Neural progenitor cell (in vitro differentiated cells): ENCODE measurements at regions not wholly inside any gene's neighbourhood (a gene's known extent, or its start where the extent isn't known, plus 50 kb on each side); places are given as distances from the start of the nearest gene placed in this dataset.

Source experiments
- EZH2 ChIP-seq: fragments of 200-600 bp; sonication (generic); IDR thresholded peaks from 2 replicates; pipeline ENCODE4 v1.6.1; 2017; ENCODE audit warnings: antibody characterized with exemption, mild to moderate bottlenecking, moderate library complexity
- TF ChIP-seq, protein P1 (sequence below): fragments of 200-600 bp; sonication (generic); IDR thresholded peaks from 2 replicates; pipeline ENCODE4 v1.5.1; 2017; ENCODE audit warnings: antibody characterized with exemption, mild to moderate bottlenecking

DNA sequence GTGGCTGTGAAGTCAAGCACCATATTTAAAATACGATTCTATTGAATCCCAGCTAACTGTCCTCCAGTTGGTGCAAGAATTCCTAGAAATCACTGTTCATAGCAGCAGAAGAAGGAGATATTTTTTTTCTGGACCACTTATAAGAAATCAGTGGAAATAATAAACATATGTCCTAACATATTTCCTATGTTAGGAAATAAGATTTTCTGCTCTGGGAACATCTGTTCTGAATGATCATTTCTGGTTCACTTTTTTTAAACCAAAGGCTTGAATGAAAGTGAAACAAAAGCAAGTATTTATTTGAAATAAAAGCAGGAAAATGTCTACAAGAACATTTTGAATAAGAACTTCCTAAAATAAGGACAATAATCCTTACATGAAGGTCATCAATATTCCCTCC lies 138.9 kb upstream of the RALGAPA2 start:
- TF ChIP-seq, protein P1, sequence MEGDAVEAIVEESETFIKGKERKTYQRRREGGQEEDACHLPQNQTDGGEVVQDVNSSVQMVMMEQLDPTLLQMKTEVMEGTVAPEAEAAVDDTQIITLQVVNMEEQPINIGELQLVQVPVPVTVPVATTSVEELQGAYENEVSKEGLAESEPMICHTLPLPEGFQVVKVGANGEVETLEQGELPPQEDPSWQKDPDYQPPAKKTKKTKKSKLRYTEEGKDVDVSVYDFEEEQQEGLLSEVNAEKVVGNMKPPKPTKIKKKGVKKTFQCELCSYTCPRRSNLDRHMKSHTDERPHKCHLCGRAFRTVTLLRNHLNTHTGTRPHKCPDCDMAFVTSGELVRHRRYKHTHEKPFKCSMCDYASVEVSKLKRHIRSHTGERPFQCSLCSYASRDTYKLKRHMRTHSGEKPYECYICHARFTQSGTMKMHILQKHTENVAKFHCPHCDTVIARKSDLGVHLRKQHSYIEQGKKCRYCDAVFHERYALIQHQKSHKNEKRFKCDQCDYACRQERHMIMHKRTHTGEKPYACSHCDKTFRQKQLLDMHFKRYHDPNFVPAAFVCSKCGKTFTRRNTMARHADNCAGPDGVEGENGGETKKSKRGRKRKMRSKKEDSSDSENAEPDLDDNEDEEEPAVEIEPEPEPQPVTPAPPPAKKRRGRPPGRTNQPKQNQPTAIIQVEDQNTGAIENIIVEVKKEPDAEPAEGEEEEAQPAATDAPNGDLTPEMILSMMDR: no peak
- no peak for TF ChIP-seq EZH2
